HAP-1 (cell line): ENCODE measurements at regions not wholly inside any gene's neighbourhood (a gene's known extent, or its start where the extent isn't known, plus 50 kb on each side); places are given as distances from the start of the nearest gene placed in this dataset.

ENCODE experiments used
- DNase-seq, 2 experiments: peaks; one replicate each; pipeline ENCODE4 v3.0.0-alpha.2; 2016 to 2020; ENCODE audit warnings: low spot score in 2 of 2
- H3K27me3 ChIP-seq: fragments of 250-450 bp; sonication (Bioruptor Pico); 2 replicates; pipeline ENCODE4 v1.5.1; 2020; ENCODE audit warnings: low read depth, mild to moderate bottlenecking, moderate library complexity
- H3K36me3 ChIP-seq: fragments of 250-450 bp; sonication (Bioruptor Pico); replicated peaks from 2 replicates; pipeline ENCODE4 v1.5.1; 2020; ENCODE audit warnings: mild to moderate bottlenecking
- H3K4me1 ChIP-seq: fragments of 250-450 bp; sonication (Bioruptor Pico); 2 replicates; pipeline ENCODE4 v1.5.1; 2020; ENCODE audit warnings: mild to moderate bottlenecking
- H3K4me3 ChIP-seq: fragments of 250-450 bp; sonication (Bioruptor Pico); 2 replicates; pipeline ENCODE4 v1.5.1; 2020; ENCODE audit warnings: mild to moderate bottlenecking, moderate library complexity
- H3K9me3 ChIP-seq: fragments of 250-450 bp; sonication (Bioruptor Pico); 2 replicates; pipeline ENCODE4 v1.5.1; 2020; ENCODE audit warnings: mild to moderate bottlenecking, moderate library complexity
- in situ Hi-C: fragments of 300-500 bp; cut with MboI; formaldehyde crosslinking; loops from 3 replicates; pipeline ENCODE4 v1.14.3; 2020; ENCODE audit warnings: low sequenced_read_pairs, inconsistent platforms, mixed read lengths

DNA sequence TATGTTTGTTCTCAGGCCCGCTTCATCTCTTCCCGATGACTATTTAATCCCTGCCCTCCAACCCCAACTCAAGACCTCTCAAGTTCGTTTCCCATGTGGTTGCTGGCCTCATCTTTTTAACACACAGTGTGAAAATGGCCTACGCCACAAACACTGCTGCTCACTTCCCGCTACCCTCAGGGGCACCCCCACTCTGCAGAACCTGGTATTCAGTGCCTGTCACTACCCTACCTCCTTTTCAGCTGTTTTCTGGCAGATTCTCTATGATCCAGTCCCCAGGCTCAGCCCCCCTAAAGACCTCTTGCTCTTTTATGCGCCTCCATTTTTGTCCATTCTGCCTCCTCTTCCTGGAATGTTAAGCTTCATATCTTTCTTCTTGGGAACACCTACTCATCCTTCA lies 152.6 kb upstream of the C1orf174 start:
- Histone ChIP-seq H3K4me3 (no peak overlapping the region), H3K4me1 (no peaks in the 10 kb centered on the region), H3K9me3 (no peaks in the 10 kb centered on the region), H3K27me3 (no peaks in the 10 kb centered on the region; the same call in 1 of the 2 replicates), H3K36me3 (no peaks in the 10 kb centered on the region)
- in situ Hi-C loops, result no loop called here
- no peak for DNase-seq

- in situ Hi-C loops, result no loop called here
- Histone ChIP-seq H3K9me3 (no peaks in the 10 kb centered on the region), H3K4me3 (no peak overlapping the region), H3K27me3 (no peaks in the 10 kb centered on the region; the same call in 1 of the 2 replicates), H3K4me1 (no peaks in the 10 kb centered on the region), H3K36me3 (no peaks in the 10 kb centered on the region)
- DNase-seq, result no peak
Observed at GRCh38 chr1:4053160-4053748, 153.2 kb upstream of the C1orf174 start.

- Histone ChIP-seq H3K36me3 (no peaks in the 10 kb centered on the region), H3K4me3 (no peak overlapping the region), H3K9me3 (no peaks in the 10 kb centered on the region), H3K27me3 (no peaks in the 10 kb centered on the region; the same call in 1 of the 2 replicates), H3K4me1 (no peaks in the 10 kb centered on the region)
- DNase-seq, result no peak
- in situ Hi-C loops, result no loop called here
Observed at GRCh38 chr1:4053774-4054173, 153.7 kb upstream of the C1orf174 start.

DNA sequence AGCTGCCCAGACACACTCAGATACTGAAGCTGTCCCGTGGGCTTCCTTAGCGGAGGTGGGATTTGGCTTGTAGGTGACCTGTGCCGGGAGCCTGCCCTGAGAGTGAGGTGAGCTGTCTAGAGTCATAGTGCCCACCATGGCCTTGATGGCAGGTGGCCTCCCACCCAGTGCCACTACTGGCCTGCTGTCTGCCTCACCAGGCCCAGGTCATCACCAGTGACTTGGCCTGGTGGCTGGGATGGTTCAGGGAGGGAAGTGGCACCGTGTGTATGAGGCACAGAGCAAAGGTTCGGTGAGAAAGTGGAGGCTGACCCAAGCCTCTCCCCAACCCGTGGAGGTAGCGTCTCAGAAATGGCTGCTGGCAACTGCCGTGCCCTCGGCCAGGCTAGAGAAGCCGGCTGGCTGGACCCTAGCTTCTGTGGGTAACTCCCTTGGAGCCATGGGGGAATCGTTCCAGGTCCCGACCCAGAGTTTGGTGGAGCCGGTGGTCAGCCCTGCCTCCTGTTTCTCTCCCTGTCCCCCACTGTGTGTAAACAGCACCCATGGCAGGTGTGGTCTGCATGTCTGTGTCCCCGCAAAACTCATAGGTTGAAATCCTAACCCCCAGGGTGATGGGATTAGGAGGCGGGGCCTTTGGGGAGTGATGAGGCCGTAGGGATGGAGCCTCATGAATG lies 155.4 kb upstream of the C1orf174 start:
- Histone ChIP-seq H3K4me1 (no peaks in the 10 kb centered on the region), H3K36me3 (no peaks in the 10 kb centered on the region), H3K27me3 (no peaks in the 10 kb centered on the region), H3K9me3 (no peaks in the 10 kb centered on the region), H3K4me3 (no peak overlapping the region)
- in situ Hi-C loops, result no loop called here
- no peak for DNase-seq

- in situ Hi-C loops, result no loop called here
- DNase-seq, result no peak
- no peaks in the 10 kb centered on the region for H3K27me3 ChIP-seq
- H3K36me3 ChIP-seq, result no peaks in the 10 kb centered on the region
- H3K4me3 ChIP-seq, result no peak overlapping the region
- H3K9me3 ChIP-seq, result no peaks in the 10 kb centered on the region
- no peaks in the 10 kb centered on the region for H3K4me1 ChIP-seq
Observed at GRCh38 chr1:4056422-4056821, 156.3 kb upstream of the C1orf174 start.

DNA sequence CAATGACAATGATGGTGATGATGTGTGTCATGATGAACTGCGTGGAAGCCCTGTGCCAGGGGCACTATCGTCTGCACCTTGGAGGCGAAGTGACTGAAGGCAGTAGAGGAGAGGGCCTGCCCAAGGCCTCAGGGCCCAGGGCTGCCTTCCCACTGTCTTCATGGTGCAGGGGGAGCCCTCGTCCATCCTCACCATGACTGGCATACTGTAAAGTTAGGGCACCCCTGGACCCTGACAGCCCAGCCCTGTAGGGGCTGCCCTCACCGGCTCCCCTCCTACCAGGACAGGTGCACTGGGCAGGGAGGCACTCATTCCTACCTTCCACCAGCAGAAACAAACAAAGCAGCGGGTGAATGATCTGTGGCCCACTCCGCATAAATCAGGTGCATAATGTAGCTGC lies 156.9 kb upstream of the C1orf174 start:
- no peaks in the 10 kb centered on the region for H3K9me3 ChIP-seq
- H3K27me3 ChIP-seq, result no peaks in the 10 kb centered on the region
- no peak for DNase-seq
- H3K4me3 ChIP-seq, result no peak overlapping the region
- in situ Hi-C loops, result no loop called here
- no peaks in the 10 kb centered on the region for H3K4me1 ChIP-seq
- no peaks in the 10 kb centered on the region for H3K36me3 ChIP-seq

GRCh38 chr1:4057603-4058002 lies 157.5 kb upstream of the C1orf174 start:
- in situ Hi-C loops, result no loop called here
- no peaks in the 10 kb centered on the region for H3K27me3 ChIP-seq
- DNase-seq, result no peak
- H3K9me3 ChIP-seq, result no peaks in the 10 kb centered on the region
- H3K36me3 ChIP-seq, result no peaks in the 10 kb centered on the region
- no peaks in the 10 kb centered on the region for H3K4me1 ChIP-seq
- H3K4me3 ChIP-seq, result no peak overlapping the region

- H3K36me3 ChIP-seq, result no peaks in the 10 kb centered on the region
Observed at GRCh38 chr1:4058122-4058521, 158.1 kb upstream of the C1orf174 start.

GRCh38 chr1:4058706-4059105 lies 158.6 kb upstream of the C1orf174 start:
- Histone ChIP-seq H3K9me3 (no peaks in the 10 kb centered on the region), H3K27me3 (no peaks in the 10 kb centered on the region), H3K36me3 (no peaks in the 10 kb centered on the region), H3K4me1 (no peaks in the 10 kb centered on the region), H3K4me3 (no peak overlapping the region)
- DNase-seq, result no peak
- in situ Hi-C loops, result no loop called here

More at GRCh38 chr1:4058122-4058521, 158.1 kb upstream of the C1orf174 start:
- in situ Hi-C loops, result no loop called here
- Histone ChIP-seq H3K4me1 (no peaks in the 10 kb centered on the region), H3K27me3 (no peaks in the 10 kb centered on the region), H3K4me3 (no peak overlapping the region), H3K9me3 (no peaks in the 10 kb centered on the region)
- DNase-seq, result no peak

DNA sequence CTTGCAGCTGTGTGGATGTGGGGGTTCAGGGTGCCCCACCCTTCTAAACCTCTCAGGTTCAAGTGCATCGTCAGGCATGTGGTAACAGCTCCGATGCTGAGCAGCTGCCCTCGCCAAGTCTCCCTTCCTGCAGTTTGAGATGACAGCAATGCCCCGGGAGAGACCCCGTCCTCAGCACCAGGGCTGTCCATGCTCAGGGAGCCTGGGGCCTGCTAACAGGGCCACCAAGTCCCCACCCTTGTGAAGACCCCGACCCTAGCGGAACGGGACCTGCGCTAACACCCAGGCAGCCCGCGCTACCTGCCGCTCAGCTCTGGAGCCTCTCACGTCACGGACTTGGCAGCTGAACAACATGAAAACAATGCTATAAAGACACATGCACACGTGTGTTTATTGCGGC lies 159.2 kb upstream of the C1orf174 start:
- Histone ChIP-seq H3K4me1 (no peaks in the 10 kb centered on the region), H3K4me3 (no peak overlapping the region), H3K9me3 (no peaks in the 10 kb centered on the region), H3K36me3 (no peaks in the 10 kb centered on the region), H3K27me3 (no peaks in the 10 kb centered on the region)
- no peak for DNase-seq
- in situ Hi-C loops, result no loop called here

- no peak overlapping the region for H3K4me3 ChIP-seq
- no peaks in the 10 kb centered on the region for H3K4me1 ChIP-seq
- H3K36me3 ChIP-seq, result no peaks in the 10 kb centered on the region
- in situ Hi-C loops, result no loop called here
- no peaks in the 10 kb centered on the region for H3K27me3 ChIP-seq
- no peaks in the 10 kb centered on the region for H3K9me3 ChIP-seq
- DNase-seq, result no peak
Observed at GRCh38 chr1:4060850-4061249, 160.8 kb upstream of the C1orf174 start.

DNA sequence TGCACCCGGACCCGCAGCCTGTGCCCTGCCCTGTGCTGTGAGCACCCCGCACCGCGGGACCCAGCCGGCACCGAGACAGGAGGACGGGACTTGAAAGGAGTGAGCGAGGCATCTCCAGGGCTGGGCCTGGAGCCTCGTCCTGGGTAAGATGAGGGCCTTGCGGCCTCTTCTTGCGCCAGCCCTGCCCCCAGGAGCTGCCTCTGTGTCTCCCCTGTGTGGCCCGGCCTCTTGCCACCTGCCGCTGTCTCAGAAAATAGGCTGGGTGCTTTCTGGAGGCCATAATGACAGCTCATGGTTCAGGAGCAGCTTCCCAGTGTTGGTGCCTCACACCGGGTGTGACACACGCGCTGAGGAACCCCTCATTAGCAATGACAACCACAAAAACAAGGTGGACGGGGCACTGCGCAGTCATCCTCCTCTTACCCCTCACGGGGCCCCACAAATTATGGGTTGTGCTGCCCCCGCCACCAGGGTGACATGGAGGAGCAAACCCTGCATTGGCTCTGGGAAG lies 161.5 kb upstream of the C1orf174 start:
- Histone ChIP-seq H3K4me3 (no peak overlapping the region), H3K27me3 (no peaks in the 10 kb centered on the region), H3K36me3 (no peaks in the 10 kb centered on the region), H3K9me3 (no peaks in the 10 kb centered on the region), H3K4me1 (no peaks in the 10 kb centered on the region)
- DNase-seq, result no peak
- in situ Hi-C loops, result no loop called here

- no peaks in the 10 kb centered on the region for H3K4me1 ChIP-seq
- in situ Hi-C loops, result no loop called here
- no peak for DNase-seq
- no peaks in the 10 kb centered on the region for H3K36me3 ChIP-seq
- H3K27me3 ChIP-seq, result no peaks in the 10 kb centered on the region
- H3K4me3 ChIP-seq, result no peak overlapping the region
- H3K9me3 ChIP-seq, result no peaks in the 10 kb centered on the region
Observed at GRCh38 chr1:4062041-4062440, 162.0 kb upstream of the C1orf174 start.

- Histone ChIP-seq H3K36me3 (no peaks in the 10 kb centered on the region), H3K27me3 (no peaks in the 10 kb centered on the region), H3K9me3 (no peaks in the 10 kb centered on the region), H3K4me1 (no peaks in the 10 kb centered on the region), H3K4me3 (no peak overlapping the region)
- in situ Hi-C loops, result no loop called here
- DNase-seq, result no peak
Observed at GRCh38 chr1:4062560-4062959, 162.5 kb upstream of the C1orf174 start.
